Epithelial cell of esophagus (primary cell): ENCODE measurements at regions not wholly inside any gene's neighbourhood (a gene's known extent, or its start where the extent isn't known, plus 50 kb on each side); places are given as distances from the start of the nearest gene placed in this dataset.

Source experiments
- DNase-seq: peaks from one replicate; pipeline ENCODE4 v3.0.0; 2010; ENCODE audit warnings: low read depth
- H3K4me3 ChIP-seq: 2 replicates; pipeline ENCODE4 v1.5.1; 2011; ENCODE audit warnings: mild to moderate bottlenecking, low read length, control low read depth
- CTCF ChIP-seq: IDR thresholded peaks from 2 replicates; pipeline ENCODE4 v1.5.1; 2011; ENCODE audit warnings: low read depth, mild to moderate bottlenecking, low read length, control low read depth, inconsistent platforms; ENCODE audit not compliant: insufficient read depth; ENCODE audit errors: missing control alignments

GRCh38 chr21:35853321-35854239 is 206.7 kb downstream of the SETD4 start:
- no peak for DNase-seq
- no peak for TF ChIP-seq CTCF
- no peak overlapping the region for H3K4me3 ChIP-seq

- no peak overlapping the region for H3K4me3 ChIP-seq
- TF ChIP-seq CTCF: no peak
- no peak for DNase-seq
These were observed 207.5 kb downstream of the SETD4 start for GRCh38 chr21:35852820-35853219.

- no peak overlapping the region for H3K4me3 ChIP-seq
- DNase-seq: no peak
- TF ChIP-seq CTCF: no peak
These were observed 209.7 kb downstream of the SETD4 start for GRCh38 chr21:35850542-35851103.

- no peak for DNase-seq
- H3K4me3 ChIP-seq: no peak overlapping the region
- TF ChIP-seq CTCF: no peak
These were observed 210.3 kb downstream of the SETD4 start for GRCh38 chr21:35850029-35850428.

- H3K4me3 ChIP-seq: no peak overlapping the region
- TF ChIP-seq CTCF: no peak
- no peak for DNase-seq
These were observed 211.2 kb downstream of the SETD4 start for GRCh38 chr21:35849144-35849543.

- H3K4me3 ChIP-seq: no peak overlapping the region
- DNase-seq: no peak
- TF ChIP-seq CTCF: no peak
These were observed 216.2 kb downstream of the SETD4 start for GRCh38 chr21:35843911-35844667.
